ENCODE measurements at regions not wholly inside any gene's neighbourhood (a gene's known extent, or its start where the extent isn't known, plus 50 kb on each side); places are given as distances from the start of the nearest gene placed in this dataset.
"Not testable (repeated sequence)": the region's sequence is repeated elsewhere in the genome, so short reads cannot be mapped to it uniquely, and the experiment has no call there.

GRCh38 chr6:14569394-14569793 is 451.8 kb downstream of the CD83 start:
- TF ChIP-seq, protein P1, sequence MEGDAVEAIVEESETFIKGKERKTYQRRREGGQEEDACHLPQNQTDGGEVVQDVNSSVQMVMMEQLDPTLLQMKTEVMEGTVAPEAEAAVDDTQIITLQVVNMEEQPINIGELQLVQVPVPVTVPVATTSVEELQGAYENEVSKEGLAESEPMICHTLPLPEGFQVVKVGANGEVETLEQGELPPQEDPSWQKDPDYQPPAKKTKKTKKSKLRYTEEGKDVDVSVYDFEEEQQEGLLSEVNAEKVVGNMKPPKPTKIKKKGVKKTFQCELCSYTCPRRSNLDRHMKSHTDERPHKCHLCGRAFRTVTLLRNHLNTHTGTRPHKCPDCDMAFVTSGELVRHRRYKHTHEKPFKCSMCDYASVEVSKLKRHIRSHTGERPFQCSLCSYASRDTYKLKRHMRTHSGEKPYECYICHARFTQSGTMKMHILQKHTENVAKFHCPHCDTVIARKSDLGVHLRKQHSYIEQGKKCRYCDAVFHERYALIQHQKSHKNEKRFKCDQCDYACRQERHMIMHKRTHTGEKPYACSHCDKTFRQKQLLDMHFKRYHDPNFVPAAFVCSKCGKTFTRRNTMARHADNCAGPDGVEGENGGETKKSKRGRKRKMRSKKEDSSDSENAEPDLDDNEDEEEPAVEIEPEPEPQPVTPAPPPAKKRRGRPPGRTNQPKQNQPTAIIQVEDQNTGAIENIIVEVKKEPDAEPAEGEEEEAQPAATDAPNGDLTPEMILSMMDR (conservative IDR thresholded peaks at IDR 0.05; ENCODE audit: control insufficient read depth, insufficient read depth, low read depth, low read length) = no peak
- no peak overlapping the region for H3K4me3 ChIP-seq (ENCODE audit: control insufficient read depth, low read depth, low read length)
- no peak for DNase-seq (ENCODE audit: low read depth)

DNA sequence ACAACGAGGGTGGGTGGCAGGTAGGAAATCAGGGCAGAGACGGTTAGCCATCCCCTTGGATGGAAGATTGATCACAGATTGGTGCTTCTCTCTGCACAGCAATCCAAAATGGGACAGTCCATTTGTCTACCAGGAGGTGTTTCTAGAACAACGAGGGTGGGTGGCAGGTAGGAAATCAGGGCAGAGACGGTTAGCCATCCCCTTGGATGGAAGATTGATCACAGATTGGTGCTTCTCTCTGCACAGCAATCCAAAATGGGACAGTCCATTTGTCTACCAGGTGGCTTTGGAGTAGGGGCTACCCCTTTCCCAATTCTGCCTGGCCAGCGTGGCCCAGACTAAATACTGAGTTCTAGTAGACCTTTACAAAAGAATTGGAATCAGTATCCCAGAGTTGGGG is 452.3 kb downstream of the CD83 start:
- DNase-seq (ENCODE audit: low read depth); H3K4me3 ChIP-seq (ENCODE audit: control insufficient read depth, low read depth, low read length): not testable (repeated sequence)

DNA sequence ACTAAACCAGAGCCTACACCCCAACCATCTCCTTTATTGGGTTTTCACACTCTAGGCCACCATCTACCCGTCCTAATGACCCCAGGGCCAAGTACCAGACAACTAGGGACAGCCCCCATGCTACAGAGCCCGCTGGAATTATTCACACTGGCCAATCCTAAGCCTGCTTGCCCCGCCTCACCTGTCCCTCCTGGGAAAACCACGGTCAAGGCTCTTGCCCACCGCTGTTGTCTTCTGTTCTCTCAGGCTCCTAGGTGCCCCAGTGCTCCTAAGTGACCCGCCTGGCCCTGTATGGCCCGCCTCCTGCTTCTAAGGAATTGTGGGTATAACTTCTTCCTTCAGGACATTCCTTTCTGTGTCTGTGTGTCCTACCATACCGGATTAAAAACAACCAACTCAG is 453.4 kb downstream of the CD83 start:
- TF ChIP-seq, protein P1 (conservative IDR thresholded peaks at IDR 0.05; ENCODE audit: control insufficient read depth, insufficient read depth, low read depth, low read length) = no peak
- no peak overlapping the region for H3K4me3 ChIP-seq (ENCODE audit: control insufficient read depth, low read depth, low read length)
- DNase-seq (ENCODE audit: low read depth) = no peak

- H3K4me3 ChIP-seq (ENCODE audit: control insufficient read depth, low read depth, low read length) = no peak overlapping the region
- no peak for DNase-seq (ENCODE audit: low read depth)
- TF ChIP-seq, protein P1 (conservative IDR thresholded peaks at IDR 0.05; ENCODE audit: control insufficient read depth, insufficient read depth, low read depth, low read length) = no peak
Observed at GRCh38 chr6:14571746-14572145, 454.2 kb downstream of the CD83 start.

- TF ChIP-seq, protein P1 (conservative IDR thresholded peaks at IDR 0.05; ENCODE audit: control insufficient read depth, insufficient read depth, low read depth, low read length) = no peak
- DNase-seq (ENCODE audit: low read depth) = no peak
- no peak overlapping the region for H3K4me3 ChIP-seq (ENCODE audit: control insufficient read depth, low read depth, low read length)
Observed at GRCh38 chr6:14573267-14573666, 455.7 kb downstream of the CD83 start.

GRCh38 chr6:14573703-14574290 is 456.2 kb downstream of the CD83 start:
- TF ChIP-seq, protein P1 (conservative IDR thresholded peaks at IDR 0.05; ENCODE audit: control insufficient read depth, insufficient read depth, low read depth, low read length) = no peak
- no peak overlapping the region for H3K4me3 ChIP-seq (ENCODE audit: control insufficient read depth, low read depth, low read length)
- no peak for DNase-seq (ENCODE audit: low read depth)

DNA sequence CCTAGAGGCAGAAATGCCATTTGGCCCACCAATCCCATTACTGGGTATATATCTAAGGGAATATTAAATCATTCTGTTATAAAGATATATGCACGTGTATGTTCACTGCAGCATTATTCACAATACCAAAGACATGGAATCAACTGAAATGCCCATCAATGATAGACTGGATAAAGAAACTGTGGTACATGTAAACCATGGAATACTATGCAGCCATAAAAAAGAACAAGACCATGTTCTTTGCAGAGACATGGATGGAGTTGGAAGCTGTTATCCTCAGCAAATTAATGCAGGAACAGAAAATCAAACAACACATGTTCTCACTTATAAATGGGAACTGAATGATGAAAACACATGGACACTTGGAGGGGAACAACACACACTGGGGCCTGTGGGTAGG is 458.4 kb downstream of the CD83 start:
- H3K4me3 ChIP-seq (ENCODE audit: control insufficient read depth, low read depth, low read length) = no peak overlapping the region
- TF ChIP-seq, protein P1 (conservative IDR thresholded peaks at IDR 0.05; ENCODE audit: control insufficient read depth, insufficient read depth, low read depth, low read length) = no peak
- no peak for DNase-seq (ENCODE audit: low read depth)

Data from fibroblast of mammary gland (primary cell).